ENCODE measurements at regions not wholly inside any gene's neighbourhood (a gene's known extent, or its start where the extent isn't known, plus 50 kb on each side); places are given as distances from the start of the nearest gene placed in this dataset.

GRCh38 chr5:167207081-167207480 lies 1084.4 kb upstream of the WWC1 start:
- no peak for TF ChIP-seq CTCF (IDR thresholded peaks at IDR 0.05 in 8 of 11, conservative IDR thresholded peaks at IDR 0.05 in 3 of 11)
- TF ChIP-seq POLR2A (IDR thresholded peaks at IDR 0.05), result no peak
- no peak for TF ChIP-seq POLR2AphosphoS5 (IDR thresholded peaks at IDR 0.05)
